ENCODE measurements at regions not wholly inside any gene's neighbourhood (a gene's known extent, or its start where the extent isn't known, plus 50 kb on each side); places are given as distances from the start of the nearest gene placed in this dataset.

GRCh38 chr6:110033101-110033500, 55.0 kb downstream of the GPR6 start:
- DNase-seq (ENCODE audit: low read depth in 1 of 2, low spot score in 1 of 2) = no peak

- DNase-seq (ENCODE audit: low read depth in 1 of 2, low spot score in 1 of 2) = no peak
Observed at GRCh38 chr6:110033749-110034666, 55.9 kb downstream of the GPR6 start.

- no peak for DNase-seq (ENCODE audit: low read depth in 1 of 2, low spot score in 1 of 2)
Observed at GRCh38 chr6:110034667-110035036, 56.5 kb downstream of the GPR6 start.

GRCh38 chr6:110035321-110035720, 57.2 kb downstream of the GPR6 start:
- DNase-seq (ENCODE audit: low read depth in 1 of 2, low spot score in 1 of 2) = no peak

- DNase-seq (ENCODE audit: low read depth in 1 of 2, low spot score in 1 of 2) = no peak
Observed at GRCh38 chr6:110036408-110037302, 58.5 kb downstream of the GPR6 start.

- no peak for DNase-seq (ENCODE audit: low read depth in 1 of 2, low spot score in 1 of 2)
Observed at GRCh38 chr6:110037726-110038295, 59.7 kb downstream of the GPR6 start.

- DNase-seq (ENCODE audit: low read depth in 1 of 2, low spot score in 1 of 2) = peak; percentile 63 to 64
Observed at GRCh38 chr6:110039364-110039980, 61.4 kb downstream of the GPR6 start.

- DNase-seq (ENCODE audit: low read depth in 1 of 2, low spot score in 1 of 2) = no peak
Observed at GRCh38 chr6:110039981-110040383, 61.9 kb downstream of the GPR6 start.

GRCh38 chr6:110040716-110041115, 62.6 kb downstream of the GPR6 start:
- no peak for DNase-seq (ENCODE audit: low read depth in 1 of 2, low spot score in 1 of 2)

- no peak for DNase-seq (ENCODE audit: low read depth in 1 of 2, low spot score in 1 of 2)
Observed at GRCh38 chr6:110041126-110041525, 63.0 kb downstream of the GPR6 start.

GRCh38 chr6:110041830-110042229, 63.7 kb downstream of the GPR6 start:
- DNase-seq (ENCODE audit: low read depth in 1 of 2, low spot score in 1 of 2) = no peak

GRCh38 chr6:110042670-110043296, 64.7 kb downstream of the GPR6 start:
- no peak for DNase-seq (ENCODE audit: low read depth in 1 of 2, low spot score in 1 of 2)

GRCh38 chr6:110043366-110043994, 65.4 kb downstream of the GPR6 start:
- DNase-seq (ENCODE audit: low read depth in 1 of 2, low spot score in 1 of 2) = no peak

- no peak for DNase-seq (ENCODE audit: low read depth in 1 of 2, low spot score in 1 of 2)
Observed at GRCh38 chr6:110044096-110044495, 66.0 kb downstream of the GPR6 start.

GRCh38 chr6:110044622-110045021, 66.5 kb downstream of the GPR6 start:
- no peak for DNase-seq (ENCODE audit: low read depth in 1 of 2, low spot score in 1 of 2)

GRCh38 chr6:110048221-110048875, 70.2 kb downstream of the GPR6 start:
- no peak for DNase-seq (ENCODE audit: low read depth in 1 of 2, low spot score in 1 of 2)

- DNase-seq (ENCODE audit: low read depth in 1 of 2, low spot score in 1 of 2) = no peak
Observed at GRCh38 chr6:110049696-110050439, 71.8 kb downstream of the GPR6 start.

Measured in activated T-helper 1 cell treated with anti-CD3 and anti-CD28 coated beads, Interleukin-2, amount 50 U/mL, for 16 hours (primary cell).